NCI-H1092 treated with DMSO at 0.1 percent for 48 hours (cell line): ENCODE measurements at regions not wholly inside any gene's neighbourhood (a gene's known extent, or its start where the extent isn't known, plus 50 kb on each side); places are given as distances from the start of the nearest gene placed in this dataset.
"Not testable (repeated sequence)": the region's sequence is repeated elsewhere in the genome, so short reads cannot be mapped to it uniquely, and the experiment has no call there.

Experiments used
- DNase-seq: peaks from one replicate; lab custom pipeline; 2025; lab: John Stamatoyannopoulos, UW

DNA sequence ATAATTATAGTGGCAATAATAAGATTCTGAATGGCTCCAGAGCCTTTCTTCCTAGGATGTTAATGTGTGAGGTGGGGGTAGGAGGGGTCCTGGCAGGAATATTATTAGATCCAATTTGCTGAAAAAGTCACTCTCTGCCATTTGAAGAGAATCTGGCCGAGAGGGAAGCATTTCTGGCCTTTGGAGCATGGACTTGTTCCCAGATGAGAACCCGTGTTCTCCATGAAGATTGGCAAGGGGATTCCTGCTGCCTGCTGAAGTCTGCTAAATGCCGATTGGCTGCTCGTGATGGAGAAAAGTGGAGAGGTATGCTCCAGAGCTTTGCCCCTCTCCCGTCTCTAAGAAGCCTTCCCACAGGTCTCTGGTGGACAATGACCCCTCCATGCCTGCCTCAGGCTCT lies 135.6 kb downstream of the TRIM43 start:
- not testable (repeated sequence) for DNase-seq

DNA sequence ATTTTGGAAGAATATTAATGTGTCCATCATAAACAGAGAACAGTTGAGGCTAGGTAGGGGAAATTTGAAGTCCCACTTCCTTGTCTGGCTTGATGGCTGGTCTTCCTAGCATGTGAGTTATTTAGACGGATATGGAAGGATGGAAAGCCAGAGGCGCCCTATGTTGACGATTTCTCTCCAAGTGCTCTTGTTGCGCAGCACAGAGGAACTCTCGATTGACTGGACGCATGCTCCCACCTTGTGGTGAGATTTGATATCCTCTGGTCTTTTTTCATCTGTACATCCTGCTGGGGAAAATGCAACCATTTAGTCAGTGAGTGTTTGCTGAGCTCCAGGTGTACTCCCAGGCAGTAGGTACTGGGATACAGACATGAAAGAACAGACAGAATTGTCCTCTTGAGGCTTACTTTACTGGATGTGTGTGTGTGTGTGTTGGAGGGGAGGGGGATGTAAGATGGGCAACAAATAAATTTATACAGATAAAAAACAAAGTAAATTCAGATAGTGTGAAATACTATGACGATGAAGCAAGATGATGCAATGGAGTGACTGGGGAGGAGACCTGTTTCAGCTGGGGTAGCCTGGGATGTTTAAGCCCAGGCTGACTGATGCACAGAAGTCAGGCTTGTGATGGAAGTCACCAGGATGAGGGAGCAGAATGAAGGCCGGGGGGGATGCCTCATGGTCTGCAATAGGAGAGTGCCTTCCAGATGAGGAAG lies 137.2 kb downstream of the TRIM43 start:
- peak; percentile 68 for DNase-seq

DNA sequence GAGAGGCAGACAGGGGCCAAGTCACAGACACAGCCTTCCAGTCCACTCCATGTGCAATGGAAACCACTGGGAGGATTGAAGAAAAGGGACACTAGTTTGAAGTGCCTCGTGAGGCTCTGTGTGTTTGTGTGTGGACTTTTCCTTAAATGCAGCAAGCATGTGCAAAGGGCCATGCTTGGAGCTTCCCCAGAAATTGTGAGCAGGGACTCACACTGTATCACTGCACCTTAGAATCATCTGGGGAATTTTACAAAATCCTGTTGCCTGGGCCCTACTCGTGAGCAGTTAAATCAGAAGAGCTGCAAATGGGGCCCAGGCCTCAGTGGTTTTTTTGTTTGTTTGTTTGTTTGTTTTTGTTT lies 137.8 kb downstream of the TRIM43 start:
- no peak for DNase-seq

DNA sequence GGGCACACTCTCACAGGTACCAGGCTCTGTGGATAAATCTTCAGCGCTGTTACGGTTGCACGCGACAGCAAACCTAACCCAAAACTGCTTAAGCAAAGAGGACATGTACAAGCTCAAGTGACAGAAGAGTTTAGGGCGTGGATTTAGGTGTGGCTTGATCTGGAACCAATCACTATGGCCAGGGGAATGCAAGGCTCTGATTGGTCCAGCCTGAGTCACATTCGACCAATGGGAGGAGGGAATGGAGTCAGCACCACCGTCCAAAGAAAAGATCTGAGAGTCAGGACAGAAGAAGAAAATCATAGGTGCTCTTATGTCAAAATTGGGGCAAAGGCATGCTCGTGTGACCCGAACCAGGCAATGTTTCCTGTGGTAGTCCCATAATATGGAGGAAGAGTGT lies 139.0 kb downstream of the TRIM43 start:
- no peak for DNase-seq

DNA sequence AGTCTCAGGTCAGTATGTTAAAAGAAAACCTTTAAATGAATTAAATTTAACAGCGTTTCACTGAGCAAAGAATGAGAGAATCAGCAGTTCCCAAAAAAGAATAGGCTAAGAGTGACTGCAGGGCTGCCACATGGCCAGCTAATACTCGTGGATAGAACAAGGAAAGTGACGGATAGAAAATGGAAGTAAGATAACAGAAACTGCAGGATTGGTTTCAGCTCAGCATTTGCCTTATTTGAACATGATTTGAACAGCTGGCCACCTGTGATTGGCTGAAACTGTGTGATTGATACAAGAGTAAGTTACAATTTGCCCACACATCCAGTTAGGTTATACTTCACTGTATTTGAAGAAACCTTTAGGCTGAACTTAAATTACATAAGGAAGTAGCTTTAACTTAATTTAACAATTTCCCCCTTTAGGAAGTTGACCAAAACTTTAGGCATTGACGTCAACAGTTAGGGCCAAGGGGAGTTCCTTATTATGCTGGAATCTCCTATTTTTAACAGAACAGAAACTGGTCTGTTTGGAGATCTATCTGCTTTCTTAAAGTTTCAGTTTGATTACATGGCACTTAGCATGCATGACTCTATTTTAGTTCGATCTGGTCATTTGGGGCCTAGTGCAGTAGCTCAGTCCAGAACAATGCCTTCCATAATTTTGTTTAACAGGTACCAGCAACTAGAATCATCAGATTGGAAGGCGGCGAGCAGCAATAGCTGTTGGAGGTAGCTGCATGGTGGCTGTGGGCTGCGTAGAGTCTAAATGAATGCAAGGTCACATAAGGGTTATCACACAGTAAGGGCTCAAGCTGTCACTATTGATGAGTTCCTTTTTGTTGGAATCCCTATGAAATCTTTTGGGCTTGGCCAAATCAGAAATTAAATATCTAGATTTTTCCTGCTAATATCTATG lies 143.4 kb downstream of the TRIM43 start:
- DNase-seq, result no peak

DNA sequence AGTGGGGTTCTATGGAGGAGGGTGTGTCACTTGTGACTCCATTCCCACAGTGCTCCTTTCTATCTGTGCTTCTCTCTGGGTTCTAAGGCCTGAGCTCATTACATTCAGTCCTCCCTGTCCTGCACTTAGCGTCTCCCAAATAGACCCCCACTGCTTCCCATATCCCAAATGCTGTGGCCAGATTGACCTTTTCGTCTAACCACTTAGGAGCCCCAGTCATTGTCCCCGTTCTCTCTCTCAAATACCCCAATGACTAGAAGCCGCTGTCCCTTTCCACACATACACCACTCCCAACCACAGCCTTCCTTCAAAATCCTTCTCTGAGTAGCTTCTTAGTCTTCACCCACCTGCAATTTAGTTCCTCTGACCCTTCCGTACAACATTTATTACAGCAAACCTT lies 146.5 kb downstream of the TRIM43 start:
- no peak for DNase-seq

DNA sequence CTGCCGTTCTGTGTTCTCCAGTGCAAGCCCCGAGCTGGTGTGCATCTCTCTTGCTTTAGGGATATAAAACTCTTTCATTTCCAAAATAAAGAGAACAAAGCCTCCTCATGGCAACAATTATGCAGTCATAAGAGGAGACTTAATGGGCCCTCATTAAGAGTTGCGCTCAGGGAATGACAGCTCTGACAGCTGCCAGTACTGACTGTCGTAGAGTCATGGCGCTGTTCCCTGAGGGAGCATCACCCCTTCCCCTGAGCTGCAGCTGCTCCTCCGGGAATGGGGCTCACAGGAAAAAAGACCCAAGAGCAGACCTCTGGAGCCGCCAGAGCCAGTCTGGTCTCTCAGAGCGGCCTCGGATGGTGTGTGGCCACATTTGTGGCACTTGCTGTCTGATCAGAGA lies 160.3 kb downstream of the TRIM43 start:
- DNase-seq, result not testable (repeated sequence)

DNA sequence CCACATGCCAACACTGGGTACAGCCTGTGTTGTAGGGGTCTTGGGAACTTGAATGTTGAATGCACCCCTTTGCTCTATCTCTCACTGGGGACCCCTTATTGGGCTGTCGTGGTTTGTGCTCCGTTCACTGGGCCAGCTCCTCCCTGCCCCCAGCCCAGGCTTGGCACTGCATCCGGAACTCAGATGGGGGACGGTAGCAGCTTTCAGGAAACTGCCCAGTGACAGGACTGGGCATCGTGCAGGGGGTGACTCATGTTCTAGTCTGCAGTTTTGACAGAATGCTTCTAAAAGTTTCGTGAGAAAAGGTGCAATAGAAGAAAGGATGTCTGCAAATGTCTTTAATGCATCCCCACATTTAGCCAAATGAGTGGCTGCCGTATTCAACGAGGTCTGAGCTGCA lies 162.0 kb downstream of the TRIM43 start:
- DNase-seq, result not testable (repeated sequence)

DNA sequence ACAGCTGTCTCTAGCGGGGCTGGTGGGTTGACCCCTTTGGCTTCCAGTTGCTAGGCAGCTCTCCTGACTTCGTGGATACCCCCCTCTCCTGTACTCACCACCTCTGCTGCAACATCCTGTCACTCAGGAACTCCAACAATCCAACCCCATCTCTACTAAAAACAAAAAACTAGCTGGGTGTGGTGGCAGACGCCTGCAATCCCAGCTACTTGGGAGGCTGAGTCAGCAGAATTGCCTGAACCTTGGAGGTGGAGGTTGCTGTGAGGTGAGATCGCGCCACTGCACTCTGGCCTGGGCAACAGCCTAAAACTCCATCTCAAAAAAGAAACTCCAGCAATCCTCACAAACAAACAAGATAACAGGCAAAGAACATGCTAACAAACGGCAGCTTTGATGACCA lies 162.4 kb downstream of the TRIM43 start:
- DNase-seq, result not testable (repeated sequence)

DNA sequence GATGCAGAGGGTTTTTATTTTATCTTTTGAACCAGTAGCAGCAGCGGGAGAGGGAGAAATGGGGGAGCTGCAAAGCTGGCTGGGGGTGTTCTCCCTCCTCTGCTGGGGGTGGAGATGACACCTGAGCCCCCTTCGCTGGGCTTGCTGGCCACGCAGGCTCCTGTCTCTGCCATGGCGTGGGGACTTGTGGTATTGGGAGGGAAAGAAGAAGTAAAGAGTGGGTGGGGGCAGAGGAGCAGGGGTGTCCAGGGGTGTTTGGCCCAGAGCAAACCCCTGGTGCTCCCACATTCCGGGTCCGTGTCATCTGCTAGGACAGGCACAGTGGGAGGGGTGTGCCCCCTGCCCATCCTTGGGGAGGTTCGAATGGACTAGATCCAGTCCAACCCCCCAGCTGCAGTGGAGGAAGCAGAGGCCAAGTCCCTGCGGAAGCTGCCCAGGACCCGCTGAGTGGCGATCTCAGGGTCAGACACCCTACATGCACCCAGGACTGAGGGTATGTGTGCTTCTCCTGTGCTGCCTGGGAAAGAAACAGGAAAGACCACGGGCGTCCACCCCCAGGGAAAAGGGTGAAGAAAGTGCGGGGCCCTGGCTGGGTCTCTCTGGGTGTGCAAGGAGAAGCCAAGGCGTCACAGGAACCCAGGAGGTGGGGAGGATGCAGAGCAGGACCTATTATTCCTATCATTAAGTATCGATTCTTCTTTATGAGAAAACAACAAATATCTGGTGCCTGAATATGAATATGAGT lies 163.2 kb downstream of the TRIM43 start:
- DNase-seq, result not testable (repeated sequence)

DNA sequence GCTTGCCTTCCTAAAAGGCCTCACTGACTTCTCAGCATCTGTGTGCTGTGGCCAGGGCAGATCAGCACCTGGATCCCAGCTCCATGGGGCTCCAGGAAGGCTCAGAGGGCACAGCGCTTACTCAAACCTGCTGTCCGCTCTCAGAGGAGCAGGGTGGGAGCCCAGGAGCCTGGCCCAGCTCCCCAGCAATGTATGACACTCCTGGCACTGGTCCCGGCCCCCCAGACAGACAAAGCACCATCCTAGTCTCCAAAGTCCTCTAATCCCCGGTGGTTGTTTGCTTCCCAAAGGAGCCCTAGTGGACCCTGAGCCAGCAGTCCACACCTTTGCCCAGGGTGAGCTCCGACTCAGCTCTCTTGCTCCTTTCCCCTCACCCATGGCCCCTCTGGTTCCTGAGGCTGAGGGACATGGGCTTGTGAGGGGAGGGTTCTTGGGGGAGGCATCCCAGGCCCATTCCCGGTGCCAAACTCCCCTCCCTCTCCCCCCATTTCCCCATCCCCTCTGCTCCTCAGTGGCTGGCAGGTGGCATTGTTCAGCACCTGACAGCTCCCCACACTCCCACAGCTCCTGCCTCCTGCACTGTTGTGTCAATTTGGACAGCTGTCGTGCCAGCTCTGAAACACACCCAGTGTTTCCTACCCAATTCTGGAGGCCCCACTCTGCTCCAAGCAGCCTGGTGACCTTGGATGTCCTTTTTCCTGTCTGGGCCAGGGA lies 164.3 kb downstream of the TRIM43 start:
- DNase-seq, result peak; percentile 30

DNA sequence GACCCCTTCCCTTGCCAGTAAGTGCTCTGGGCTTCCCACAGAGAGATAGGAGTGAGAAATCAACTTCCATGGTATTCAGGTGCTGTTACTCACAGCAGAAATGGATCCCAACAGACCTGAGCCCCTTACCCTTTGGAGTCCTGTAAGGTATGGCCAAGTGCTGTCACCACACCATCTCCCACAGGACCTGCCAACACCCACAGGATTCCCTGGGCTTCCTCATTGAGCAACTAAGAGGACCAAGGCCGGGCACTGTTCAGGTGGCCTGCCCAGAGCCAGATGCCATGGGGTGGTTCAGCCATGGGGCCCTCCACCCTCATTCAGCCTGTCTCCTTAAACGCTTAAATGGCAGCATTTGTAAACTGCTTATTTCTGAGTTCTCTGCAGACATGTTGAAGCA lies 166.2 kb downstream of the TRIM43 start:
- DNase-seq, result no peak

DNA sequence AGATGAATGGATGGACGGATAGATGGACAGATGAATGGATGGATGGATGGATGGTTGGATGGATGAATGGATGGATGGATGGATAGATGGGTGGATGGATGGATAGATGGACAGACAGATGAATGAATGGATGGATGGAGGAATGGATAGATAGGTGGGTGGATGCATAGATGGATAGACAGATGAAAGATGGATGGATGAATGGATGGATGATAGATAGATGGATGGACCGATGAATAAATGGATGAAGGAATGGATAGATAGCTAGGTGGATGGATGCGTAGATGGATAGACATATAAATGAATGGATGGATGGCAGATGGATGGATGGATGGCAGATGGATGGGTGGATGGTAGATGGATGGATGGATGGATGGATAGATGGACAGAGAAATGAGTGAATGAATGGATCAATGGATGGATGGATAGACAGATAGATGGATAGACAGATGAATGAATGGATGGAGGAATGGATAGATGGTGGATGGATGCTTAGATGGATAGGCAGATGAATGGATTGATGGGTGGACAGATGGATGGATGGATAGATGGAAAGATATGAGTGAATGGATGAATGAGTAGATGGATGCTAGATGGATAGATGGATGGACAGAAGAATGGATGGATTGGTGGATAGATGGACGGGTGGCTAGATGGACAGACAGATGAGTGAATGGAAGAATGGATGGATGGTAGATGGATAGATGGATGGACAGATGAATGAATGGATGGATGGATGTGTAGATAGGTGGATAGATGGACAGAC lies 167.9 kb downstream of the TRIM43 start:
- no peak for DNase-seq

DNA sequence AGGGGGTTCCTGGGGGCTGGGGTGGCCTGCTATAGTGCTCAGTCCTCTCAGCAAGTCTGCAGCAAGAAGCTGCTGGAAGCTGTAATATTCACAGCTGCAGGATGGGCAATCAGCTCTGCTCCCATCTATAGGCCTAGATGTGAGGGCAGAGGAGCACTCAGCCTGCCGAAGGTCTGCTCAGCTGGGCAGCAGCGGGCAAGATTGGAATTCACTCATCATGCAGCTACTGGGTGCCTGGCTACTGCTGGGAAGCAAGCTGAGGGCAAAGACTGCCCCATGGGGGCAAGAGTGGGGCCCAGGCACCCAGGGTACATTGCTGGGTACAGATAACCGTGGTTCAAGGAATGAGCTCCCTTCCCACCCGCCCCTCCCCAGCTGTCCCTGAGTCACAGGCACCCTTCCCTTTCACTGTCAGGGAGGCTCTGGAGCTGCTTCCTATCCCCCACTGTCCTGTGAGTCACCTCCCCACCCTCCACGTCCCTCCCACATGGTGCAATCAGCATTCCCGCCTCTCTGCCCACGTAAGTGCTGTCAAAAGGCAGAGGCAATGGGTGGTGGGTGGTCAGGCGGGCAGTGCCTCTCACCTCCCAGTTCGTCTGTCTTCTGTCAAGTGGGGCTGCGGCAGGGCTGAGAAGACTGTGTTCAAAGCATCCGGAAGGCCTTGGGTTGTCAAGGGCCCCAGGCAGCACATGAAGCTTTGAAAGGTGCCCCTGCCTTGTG lies 169.2 kb downstream of the TRIM43 start:
- DNase-seq, result no peak

DNA sequence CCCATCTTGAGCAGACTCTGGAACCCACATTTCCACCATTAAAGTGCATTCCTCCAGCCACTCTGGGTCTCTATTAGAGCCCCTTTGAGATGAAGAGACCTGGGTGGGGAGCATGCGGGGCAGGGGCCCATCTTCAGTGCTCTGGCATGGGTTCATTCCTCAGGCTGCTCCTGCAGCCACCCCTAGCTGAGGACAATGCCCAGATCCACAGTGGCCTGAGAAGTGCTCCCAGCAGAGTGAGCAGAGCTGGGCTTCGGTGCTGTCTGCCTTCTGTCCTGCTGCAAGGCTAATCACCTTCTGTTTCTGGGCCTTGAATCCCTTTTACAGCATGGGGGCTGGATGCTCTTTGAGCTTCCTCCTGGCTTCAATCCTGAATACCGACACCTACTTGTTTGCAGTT lies 169.8 kb downstream of the TRIM43 start:
- no peak for DNase-seq

DNA sequence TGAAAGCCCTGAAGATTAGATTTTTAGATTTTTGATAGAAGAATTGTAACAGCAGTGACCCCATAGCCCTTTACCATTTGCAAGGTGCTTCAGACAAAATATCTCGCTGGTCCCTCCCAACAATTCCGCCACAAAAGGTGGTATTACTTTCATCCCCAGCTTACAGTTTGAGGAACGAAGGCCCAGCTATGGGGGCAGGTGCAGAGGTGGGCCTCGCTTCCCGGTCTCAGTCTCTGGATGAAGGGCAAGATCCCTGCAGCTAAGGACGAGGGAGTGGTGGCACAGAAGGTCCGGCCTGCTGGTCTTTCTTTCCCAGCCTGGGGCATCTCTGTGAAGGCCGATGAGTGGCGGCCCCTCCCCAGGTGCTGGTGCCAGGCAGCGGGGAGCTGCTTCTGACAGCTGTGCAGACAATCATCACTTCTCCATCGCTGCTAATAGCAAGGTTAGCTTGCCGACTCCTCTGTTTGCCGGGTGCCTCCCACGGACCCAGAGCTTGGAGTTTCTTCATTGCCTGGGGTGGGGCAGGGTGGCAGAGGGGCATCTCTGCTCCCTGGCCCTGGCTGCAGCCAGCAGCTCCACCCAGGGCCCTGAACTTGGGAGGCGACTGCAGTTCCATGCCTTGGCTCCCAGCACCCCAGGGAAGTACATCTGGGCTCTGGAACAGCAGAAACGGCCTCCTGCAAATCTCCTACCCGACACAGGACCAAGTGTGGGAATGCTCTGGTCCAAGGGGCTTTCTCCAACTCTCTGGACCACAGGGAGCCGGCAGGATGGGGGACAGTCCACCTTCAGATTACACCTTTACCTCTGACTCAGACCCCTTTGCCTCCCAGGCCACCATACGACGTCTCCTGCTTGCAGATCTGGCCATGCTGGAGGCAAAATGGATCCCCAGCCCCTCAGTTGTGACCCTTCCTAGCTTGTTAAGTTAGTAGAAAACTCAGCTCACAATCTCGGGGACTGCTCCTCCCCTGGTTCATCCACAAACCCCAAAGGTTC lies 170.5 kb downstream of the TRIM43 start:
- not testable (repeated sequence) for DNase-seq

DNA sequence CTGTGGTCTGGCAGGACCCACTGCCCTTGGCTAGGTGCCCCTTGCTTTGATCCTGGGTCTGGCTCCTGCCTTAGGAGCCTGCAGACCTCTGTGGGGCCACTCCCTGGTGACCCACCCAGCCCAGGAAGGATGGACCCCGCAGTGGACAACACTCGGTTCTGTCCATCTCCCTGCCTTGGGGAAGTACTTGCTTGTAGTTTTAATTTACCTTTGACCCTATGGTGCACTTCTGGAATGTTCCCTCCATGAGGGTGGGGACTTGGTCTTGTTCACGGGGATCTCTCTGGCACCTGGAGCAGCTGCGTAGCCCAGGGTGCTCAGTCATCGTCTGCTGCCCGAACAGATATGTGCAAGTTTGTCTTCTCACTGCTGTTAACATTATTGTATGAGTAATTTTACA lies 171.3 kb downstream of the TRIM43 start:
- DNase-seq, result not testable (repeated sequence)

DNA sequence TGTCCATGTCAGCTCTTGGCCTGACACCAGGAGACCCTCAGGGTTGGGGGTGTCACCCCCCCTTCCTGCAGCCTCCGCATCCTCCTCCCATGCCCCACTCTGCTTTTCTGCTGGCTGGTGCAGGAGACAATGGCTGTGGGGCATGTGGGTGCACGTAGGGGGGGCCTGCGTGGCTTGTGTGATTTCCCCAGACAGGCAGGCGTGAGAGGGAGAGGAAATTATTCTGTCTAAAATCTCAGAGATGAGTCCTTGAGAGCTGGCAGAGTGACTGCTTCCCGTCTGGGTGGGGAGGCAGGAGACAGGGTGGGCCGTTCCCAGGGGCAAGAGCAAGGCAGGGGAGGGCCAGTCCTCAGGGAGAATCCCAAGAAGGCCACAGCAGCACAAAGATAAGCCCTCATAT lies 173.2 kb downstream of the TRIM43 start:
- DNase-seq, result not testable (repeated sequence)
